K562 (cell line): ENCODE measurements at regions not wholly inside any gene's neighbourhood (a gene's known extent, or its start where the extent isn't known, plus 50 kb on each side); places are given as distances from the start of the nearest gene placed in this dataset.

Experiments
- CBX8 ChIP-seq: fragments of 200-600 bp; sonication (generic); IDR thresholded peaks from 2 replicates; pipeline ENCODE4 v1.6.1; 2012; ENCODE audit warnings: borderline replicate concordance, mixed run types, low read depth, mild to moderate bottlenecking, moderate library complexity, mixed read lengths, low read length, control low read depth, inconsistent platforms; ENCODE audit not compliant: poor library complexity, severe bottlenecking; ENCODE audit errors: extremely low read depth
- ETV5 ChIP-seq: sonication (generic); formaldehyde crosslinking; IDR thresholded peaks from 2 replicates; pipeline ENCODE4 v1.4.0; 2020; ENCODE audit warnings: low read depth, mild to moderate bottlenecking, missing genetic modification reagents
- MXI1 ChIP-seq: IDR thresholded peaks from 2 replicates; pipeline ENCODE4 v1.6.1; 2011; ENCODE audit warnings: low read depth, mild to moderate bottlenecking, improper control_type of control experiment, low read length
- NFIX ChIP-seq: fragments of 250-450 bp; sonication (Bioruptor Pico); IDR thresholded peaks from 2 replicates; pipeline ENCODE4 v1.4.0; 2020; ENCODE audit warnings: low read depth, mild to moderate bottlenecking, moderate library complexity
- NRF1 ChIP-seq, 2 experiments: fragments of 450-650 bp; IDR thresholded peaks in 1 of 2; conservative IDR thresholded peaks in 1 of 2; 2 replicates each; pipeline ENCODE4 v1.6.1; 2014; ENCODE audit warnings: mild to moderate bottlenecking in 2 of 2
- SP2 ChIP-seq: IDR thresholded peaks from 2 replicates; pipeline ENCODE4 v1.6.1; 2011; ENCODE audit warnings: mild to moderate bottlenecking, low read depth, low read length, moderate library complexity; ENCODE audit not compliant: poor library complexity, severe bottlenecking; ENCODE audit errors: extremely low read depth
- ZNF263 ChIP-seq: sonication (generic); formaldehyde crosslinking; IDR thresholded peaks from 2 replicates; pipeline ENCODE4 v1.8.0; 2022; ENCODE audit warnings: mild to moderate bottlenecking, missing genetic modification reagents, borderline replicate concordance
- TF ChIP-seq, protein P1 (sequence below), 3 experiments: IDR thresholded peaks in 2 of 3; conservative IDR thresholded peaks in 1 of 3; 2 replicates each; pipeline ENCODE4 v1.5.1; 2011 to 2012; ENCODE audit warnings: low read length in 3 of 3, mild to moderate bottlenecking in 3 of 3, control low read depth in 2 of 3, improper control_type of control experiment in 1 of 3, inconsistent platforms in 1 of 3, low read depth in 1 of 3, mixed read lengths in 1 of 3, moderate library complexity in 1 of 3; ENCODE audit not compliant: insufficient read depth in 2 of 3

DNA sequence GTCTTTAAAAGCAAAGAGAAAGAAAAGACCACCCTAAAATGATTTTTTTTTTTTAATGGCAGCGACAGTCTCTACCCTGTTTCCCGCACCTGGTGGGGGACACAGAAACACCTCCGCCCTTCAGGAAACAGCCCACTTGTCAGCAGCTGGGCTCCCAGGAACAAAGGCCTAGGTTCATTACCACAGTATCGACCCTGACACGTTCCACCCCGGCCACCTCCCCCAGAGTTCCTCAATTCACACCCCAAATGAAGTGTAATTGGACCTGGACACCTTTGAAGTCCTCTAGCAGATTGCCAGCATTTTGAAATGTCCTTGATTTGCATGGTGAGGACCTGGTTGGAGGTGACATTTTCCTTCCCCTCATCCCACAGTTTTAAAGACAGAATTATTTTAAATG, 175.0 kb upstream of the BCOR start:
- TF ChIP-seq, protein P1, sequence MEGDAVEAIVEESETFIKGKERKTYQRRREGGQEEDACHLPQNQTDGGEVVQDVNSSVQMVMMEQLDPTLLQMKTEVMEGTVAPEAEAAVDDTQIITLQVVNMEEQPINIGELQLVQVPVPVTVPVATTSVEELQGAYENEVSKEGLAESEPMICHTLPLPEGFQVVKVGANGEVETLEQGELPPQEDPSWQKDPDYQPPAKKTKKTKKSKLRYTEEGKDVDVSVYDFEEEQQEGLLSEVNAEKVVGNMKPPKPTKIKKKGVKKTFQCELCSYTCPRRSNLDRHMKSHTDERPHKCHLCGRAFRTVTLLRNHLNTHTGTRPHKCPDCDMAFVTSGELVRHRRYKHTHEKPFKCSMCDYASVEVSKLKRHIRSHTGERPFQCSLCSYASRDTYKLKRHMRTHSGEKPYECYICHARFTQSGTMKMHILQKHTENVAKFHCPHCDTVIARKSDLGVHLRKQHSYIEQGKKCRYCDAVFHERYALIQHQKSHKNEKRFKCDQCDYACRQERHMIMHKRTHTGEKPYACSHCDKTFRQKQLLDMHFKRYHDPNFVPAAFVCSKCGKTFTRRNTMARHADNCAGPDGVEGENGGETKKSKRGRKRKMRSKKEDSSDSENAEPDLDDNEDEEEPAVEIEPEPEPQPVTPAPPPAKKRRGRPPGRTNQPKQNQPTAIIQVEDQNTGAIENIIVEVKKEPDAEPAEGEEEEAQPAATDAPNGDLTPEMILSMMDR (IDR thresholded peaks at IDR 0.05 in 2 of 3, conservative IDR thresholded peaks at IDR 0.05 in 1 of 3; ENCODE audit: insufficient read depth in 2 of 3, low read depth in 1 of 3, low read length in 3 of 3) = no peak
- TF ChIP-seq ZNF263 (no peak), NRF1 (conservative IDR thresholded peaks at IDR 0.05 in 1 of 2, IDR thresholded peaks at IDR 0.05 in 1 of 2) (no peak), SP2 (no peak), NFIX (CRISPR knock-in tag) (no peak), MXI1 (no peak), CBX8 (no peak), ETV5 (CRISPR knock-in tag) (no peak)
